ENCODE measurements at regions not wholly inside any gene's neighbourhood (a gene's known extent, or its start where the extent isn't known, plus 50 kb on each side); places are given as distances from the start of the nearest gene placed in this dataset.

- no peak for TF ChIP-seq CTCF (IDR thresholded peaks at IDR 0.05)
- TF ChIP-seq POLR2A (IDR thresholded peaks at IDR 0.05) = no peak
These were observed 710.7 kb upstream of the TBX3 start for GRCh38 chr12:115394496-115395220.
